WERI-Rb-1 (cell line): ENCODE measurements at regions not wholly inside any gene's neighbourhood (a gene's known extent, or its start where the extent isn't known, plus 50 kb on each side); places are given as distances from the start of the nearest gene placed in this dataset.

ENCODE experiments used
- DNase-seq: peaks from one replicate; pipeline ENCODE4 v3.0.0-alpha.2; 2020
- H3K27ac ChIP-seq: fragments of 250-450 bp; sonication (Bioruptor Pico); 2 replicates; pipeline ENCODE4 v1.5.1; 2020; ENCODE audit warnings: mild to moderate bottlenecking, moderate library complexity
- H3K27me3 ChIP-seq: fragments of 250-450 bp; sonication (Bioruptor Pico); 2 replicates; pipeline ENCODE4 v1.5.1; 2021; ENCODE audit warnings: mild to moderate bottlenecking, low read depth, moderate library complexity; ENCODE audit not compliant: insufficient read depth, severe bottlenecking
- H3K36me3 ChIP-seq: fragments of 250-450 bp; sonication (Bioruptor Pico); 2 replicates; pipeline ENCODE4 v1.5.1; 2020; ENCODE audit warnings: mild to moderate bottlenecking, moderate library complexity
- H3K4me3 ChIP-seq: 2 replicates; pipeline ENCODE4 v1.5.1; 2011; ENCODE audit warnings: low read depth, mild to moderate bottlenecking, control low read depth, low read length
- H3K9me3 ChIP-seq: fragments of 250-450 bp; sonication (Bioruptor Pico); 2 replicates; pipeline ENCODE4 v1.5.1; 2021; ENCODE audit warnings: mild to moderate bottlenecking, moderate library complexity; ENCODE audit not compliant: severe bottlenecking
- CTCF ChIP-seq: IDR thresholded peaks from 2 replicates; pipeline ENCODE4 v1.5.1; 2011; ENCODE audit warnings: low read depth, mild to moderate bottlenecking, control low read depth, inconsistent platforms, low read length

DNA sequence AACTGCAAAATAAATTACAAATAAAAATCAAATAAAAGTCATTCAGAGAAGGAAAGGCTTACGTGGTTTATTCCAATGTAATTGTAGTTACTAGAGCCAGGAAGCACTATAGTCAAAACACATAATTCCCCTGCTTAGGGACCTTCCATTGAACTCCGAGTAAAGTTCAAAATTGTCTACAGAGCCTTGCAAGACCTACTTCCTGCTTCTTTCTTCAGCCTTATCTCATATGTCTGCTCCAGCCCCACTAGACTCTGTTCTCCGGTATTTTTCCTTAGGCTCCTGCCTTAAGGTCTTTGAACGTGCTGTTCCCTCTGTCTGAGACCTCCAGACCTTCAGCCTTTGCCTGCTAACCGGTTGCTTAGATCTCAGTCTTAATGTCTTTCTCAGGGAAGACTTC, 104.3 kb downstream of the ARL6IP6 start:
- no peaks in the 10 kb centered on the region for H3K27me3 ChIP-seq
- H3K9me3 ChIP-seq: no peaks in the 10 kb centered on the region
- no peak for DNase-seq
- H3K36me3 ChIP-seq: no peaks in the 10 kb centered on the region
- TF ChIP-seq CTCF: no peak
- H3K4me3 ChIP-seq: no peak overlapping the region
- H3K27ac ChIP-seq: no peak overlapping the region

DNA sequence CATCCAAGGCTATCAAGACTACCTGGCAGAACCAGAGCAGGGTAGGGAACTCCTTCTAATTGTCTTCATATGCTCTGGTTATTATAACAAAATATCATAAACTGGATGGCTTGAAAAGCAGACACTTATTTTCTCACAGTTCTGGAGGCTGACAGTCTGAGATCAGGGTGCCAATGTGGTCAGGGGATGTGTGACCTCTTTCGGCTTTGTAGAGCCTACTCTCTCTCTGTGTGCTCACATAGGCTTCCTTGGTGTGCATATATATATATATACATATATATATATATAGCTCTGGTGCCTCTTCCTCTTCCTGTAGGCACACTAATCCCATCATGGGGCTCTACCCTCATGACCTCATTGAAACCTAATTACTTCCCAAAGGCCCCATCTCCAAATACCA, 101.6 kb downstream of the ARL6IP6 start:
- Histone ChIP-seq H3K36me3 (no peaks in the 10 kb centered on the region), H3K4me3 (no peak overlapping the region), H3K9me3 (no peaks in the 10 kb centered on the region), H3K27ac (no peak overlapping the region), H3K27me3 (no peaks in the 10 kb centered on the region)
- DNase-seq: no peak
- TF ChIP-seq CTCF: no peak

GRCh38 chr2:152815634-152816257, 97.3 kb downstream of the ARL6IP6 start:
- Histone ChIP-seq H3K27me3 (no peaks in the 10 kb centered on the region), H3K9me3 (peaks cover 9% of the 10 kb centered on the region), H3K36me3 (no peaks in the 10 kb centered on the region), H3K4me3 (no peak overlapping the region), H3K27ac (no peak overlapping the region)
- no peak for DNase-seq
- no peak for TF ChIP-seq CTCF

- Histone ChIP-seq H3K9me3 (peaks cover 9% of the 10 kb centered on the region), H3K4me3 (no peak overlapping the region), H3K27me3 (no peaks in the 10 kb centered on the region), H3K36me3 (no peaks in the 10 kb centered on the region), H3K27ac (no peak overlapping the region)
- no peak for DNase-seq
- TF ChIP-seq CTCF: no peak
Measured at GRCh38 chr2:152814475-152815030, 96.1 kb downstream of the ARL6IP6 start.

GRCh38 chr2:152813351-152813750, 94.9 kb downstream of the ARL6IP6 start:
- Histone ChIP-seq H3K27ac (no peak overlapping the region), H3K4me3 (no peak overlapping the region), H3K27me3 (no peaks in the 10 kb centered on the region), H3K9me3 (peaks cover 9% of the 10 kb centered on the region), H3K36me3 (no peaks in the 10 kb centered on the region)
- TF ChIP-seq CTCF: no peak
- DNase-seq: no peak
